Lung (tissue), 11 donors: ENCODE measurements at regions not wholly inside any gene's neighbourhood (a gene's known extent, or its start where the extent isn't known, plus 50 kb on each side); places are given as distances from the start of the nearest gene placed in this dataset.
A peak's percentile ranks its signal among the peaks of the same experiment; 100 is the strongest.

ENCODE experiments used
- ATAC-seq: fragments of 200-7000 bp; cut with Tn5 transposase; one replicate; pipeline ENCODE4 v1.9.1; 2020; ENCODE audit warnings: moderate number of reproducible peaks; ENCODE audit not compliant: insufficient read depth, low FRiP score
- DNase-seq, 3 donors: peaks; one replicate each; pipeline ENCODE4 v3.0.0-alpha.2; 2013 to 2017
- H3K27ac ChIP-seq, 2 donors: one replicate each; pipeline ENCODE4 v1.5.1; 2013; ENCODE audit warnings: mild to moderate bottlenecking in 2 of 2, moderate library complexity in 2 of 2, control low read depth in 1 of 2, inconsistent platforms in 1 of 2, low read depth in 1 of 2, low read length in 1 of 2
- H3K27me3 ChIP-seq, 3 donors: one replicate each; pipeline ENCODE4 v1.5.1; 2013; ENCODE audit warnings: low read length in 2 of 3; ENCODE audit not compliant: control insufficient read depth in 3 of 3, insufficient read depth in 3 of 3
- H3K36me3 ChIP-seq, 4 donors: one replicate each; pipeline ENCODE4 v1.5.1; 2013; ENCODE audit warnings: low read length in 4 of 4, mild to moderate bottlenecking in 1 of 4, moderate library complexity in 1 of 4; ENCODE audit not compliant: control insufficient read depth in 4 of 4, insufficient read depth in 4 of 4
- H3K4me1 ChIP-seq, 5 donors: one replicate each; pipeline ENCODE4 v1.5.1; 2013; ENCODE audit warnings: low read length in 5 of 5, mild to moderate bottlenecking in 2 of 5, moderate library complexity in 1 of 5; ENCODE audit not compliant: control insufficient read depth in 5 of 5, insufficient read depth in 5 of 5
- H3K4me3 ChIP-seq: one replicate; pipeline ENCODE4 v1.5.1; 2013; ENCODE audit warnings: mild to moderate bottlenecking, control low read depth, moderate library complexity
- H3K9ac ChIP-seq, 2 donors: one replicate each; pipeline ENCODE4 v1.5.1; 2013; ENCODE audit warnings: low read length in 2 of 2, control low read depth in 1 of 2; ENCODE audit not compliant: insufficient read depth in 1 of 2
- H3K9me3 ChIP-seq, 4 donors: one replicate each; pipeline ENCODE4 v1.5.1; 2013; ENCODE audit warnings: low read length in 3 of 4, mild to moderate bottlenecking in 1 of 4, moderate library complexity in 1 of 4; ENCODE audit not compliant: control insufficient read depth in 4 of 4, insufficient read depth in 3 of 4
- WGBS, 2 donors: extraction: QIAGEN DNeasy Blood & Tissue Kit; methylation state at CpG; one replicate each; pipeline ENCODE4 v1.1.7; 2013; 5-methylcytosine and 5-hydroxymethylcytosine counted together
- TF ChIP-seq, protein P1 (sequence below): IDR thresholded peaks from 2 replicates; pipeline ENCODE4 v1.5.1; 2012; ENCODE audit warnings: mild to moderate bottlenecking; ENCODE audit errors: control extremely low read depth, extremely low read depth
- donor health status: control.
- donor health status: control.
- donor health status: Bipolar disorder and iron deficiency.
- donor health status: healthy.
- donor health status: DM: yes; HTN: yes; CAD: no.

GRCh38 chr3:147756476-147756875, 347.3 kb downstream of the ZIC1 start:
- H3K4me3 ChIP-seq = no peak overlapping the region
- ATAC-seq = no peak
- no peak overlapping the region for H3K9ac ChIP-seq
- peak; percentile 31 to 50 (median 39) for DNase-seq
- H3K9me3 ChIP-seq = no peaks in the 10 kb centered on the region
- no peak overlapping the region for H3K27ac ChIP-seq
- no peaks in the 10 kb centered on the region for H3K27me3 ChIP-seq
- H3K4me1 ChIP-seq = peaks cover 0 to 2% (median 0%) of the 10 kb centered on the region in 5 donors
- H3K36me3 ChIP-seq = no peaks in the 10 kb centered on the region
- WGBS, 2 donors = 69 to 84% methylated on average over 3 of the region's 3 CpGs
- TF ChIP-seq, protein P1, sequence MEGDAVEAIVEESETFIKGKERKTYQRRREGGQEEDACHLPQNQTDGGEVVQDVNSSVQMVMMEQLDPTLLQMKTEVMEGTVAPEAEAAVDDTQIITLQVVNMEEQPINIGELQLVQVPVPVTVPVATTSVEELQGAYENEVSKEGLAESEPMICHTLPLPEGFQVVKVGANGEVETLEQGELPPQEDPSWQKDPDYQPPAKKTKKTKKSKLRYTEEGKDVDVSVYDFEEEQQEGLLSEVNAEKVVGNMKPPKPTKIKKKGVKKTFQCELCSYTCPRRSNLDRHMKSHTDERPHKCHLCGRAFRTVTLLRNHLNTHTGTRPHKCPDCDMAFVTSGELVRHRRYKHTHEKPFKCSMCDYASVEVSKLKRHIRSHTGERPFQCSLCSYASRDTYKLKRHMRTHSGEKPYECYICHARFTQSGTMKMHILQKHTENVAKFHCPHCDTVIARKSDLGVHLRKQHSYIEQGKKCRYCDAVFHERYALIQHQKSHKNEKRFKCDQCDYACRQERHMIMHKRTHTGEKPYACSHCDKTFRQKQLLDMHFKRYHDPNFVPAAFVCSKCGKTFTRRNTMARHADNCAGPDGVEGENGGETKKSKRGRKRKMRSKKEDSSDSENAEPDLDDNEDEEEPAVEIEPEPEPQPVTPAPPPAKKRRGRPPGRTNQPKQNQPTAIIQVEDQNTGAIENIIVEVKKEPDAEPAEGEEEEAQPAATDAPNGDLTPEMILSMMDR = no peak

DNA sequence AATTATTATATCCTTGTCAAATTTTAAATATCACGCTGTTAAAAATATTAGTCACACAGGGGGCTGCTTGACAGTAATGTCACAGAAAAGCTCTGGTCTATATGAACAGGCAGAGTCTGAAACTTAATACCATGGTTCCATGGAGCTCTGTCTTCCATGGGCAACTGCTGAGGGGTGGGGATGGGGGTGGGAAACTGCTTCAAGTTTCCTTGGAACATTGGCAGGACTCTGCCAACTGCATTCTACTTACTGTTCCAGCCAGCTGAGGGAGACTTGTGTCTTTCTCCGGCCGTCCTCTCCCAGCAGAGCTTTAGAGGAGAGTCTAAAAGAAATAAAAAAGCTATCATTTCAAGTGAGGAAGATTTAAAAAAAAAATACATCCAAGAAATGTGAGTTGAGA, 348.7 kb downstream of the ZIC1 start:
- no peaks in the 10 kb centered on the region for H3K36me3 ChIP-seq
- no peak overlapping the region for H3K27ac ChIP-seq
- H3K4me1 ChIP-seq = peaks cover 0 to 2% (median 0%) of the 10 kb centered on the region in 5 donors
- H3K27me3 ChIP-seq = no peaks in the 10 kb centered on the region
- ATAC-seq (no peak), DNase-seq (no peak)
- 85 to 90% methylated on average over 3 of the region's 3 CpGs for WGBS, 2 donors
- H3K9ac ChIP-seq = no peak overlapping the region
- TF ChIP-seq, protein P1 = no peak
- H3K9me3 ChIP-seq = no peaks in the 10 kb centered on the region
- H3K4me3 ChIP-seq = no peak overlapping the region

- Histone ChIP-seq H3K36me3 (no peaks in the 10 kb centered on the region), H3K9me3 (no peaks in the 10 kb centered on the region), H3K27ac (peak overlapping the region in 1 of 2 donors; percentile 29), H3K4me1 (peaks cover 0 to 2% (median 0%) of the 10 kb centered on the region in 5 donors), H3K27me3 (no peaks in the 10 kb centered on the region), H3K9ac (no peak overlapping the region), H3K4me3 (no peak overlapping the region)
- no peak for ATAC-seq
- peak in 2 of 3 donors; percentile 20 to 27 for DNase-seq
- 71 to 88% methylated on average over 2 of the region's 2 CpGs for WGBS, 2 donors
- TF ChIP-seq, protein P1 = no peak
Observed at GRCh38 chr3:147758771-147759170, 349.6 kb downstream of the ZIC1 start.

DNA sequence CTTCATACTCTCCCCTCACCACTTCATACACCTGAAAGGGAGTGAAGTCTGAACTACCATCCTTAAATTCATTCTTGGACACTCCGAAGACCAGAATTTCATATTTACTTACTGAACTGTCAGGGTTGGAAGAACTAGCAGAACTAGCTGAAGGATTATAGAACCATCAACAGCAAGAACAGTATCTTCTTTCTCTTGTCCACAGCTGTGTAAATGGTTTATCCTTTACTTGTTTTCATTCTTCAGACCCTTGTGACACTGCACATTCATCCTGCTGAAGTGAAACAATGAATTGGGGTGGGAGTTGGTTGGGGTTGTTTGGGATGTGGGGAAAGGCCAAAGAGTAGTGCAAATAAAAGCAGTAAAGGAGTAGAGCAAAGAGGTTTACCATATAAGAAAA, 350.9 kb downstream of the ZIC1 start:
- H3K9ac ChIP-seq = no peak overlapping the region
- H3K4me1 ChIP-seq = peaks cover 0 to 2% (median 0%) of the 10 kb centered on the region in 5 donors
- TF ChIP-seq, protein P1 = no peak
- DNase-seq (no peak), ATAC-seq (no peak)
- H3K36me3 ChIP-seq = no peaks in the 10 kb centered on the region
- H3K4me3 ChIP-seq = no peak overlapping the region
- H3K9me3 ChIP-seq = no peaks in the 10 kb centered on the region
- 89 to 97% methylated on average over 1 of the region's 1 CpG for WGBS, 2 donors
- no peak overlapping the region for H3K27ac ChIP-seq
- no peaks in the 10 kb centered on the region for H3K27me3 ChIP-seq
